Prostate gland (tissue), 2 donors: ENCODE measurements at regions not wholly inside any gene's neighbourhood (a gene's known extent, or its start where the extent isn't known, plus 50 kb on each side); places are given as distances from the start of the nearest gene placed in this dataset.
"Not testable (repeated sequence)": the region's sequence is repeated elsewhere in the genome, so short reads cannot be mapped to it uniquely, and the experiment has no call there.

ENCODE experiments used
- DNase-seq: peaks from one replicate; pipeline ENCODE4 v3.0.0-alpha.2; 2019; ENCODE audit warnings: low spot score
- H3K27ac ChIP-seq, 2 donors: fragments of 200-600 bp; sonication (generic); 2 replicates each; pipeline ENCODE4 v1.5.1; 2017 to 2019
- H3K27me3 ChIP-seq: fragments of 200-600 bp; sonication (generic); replicated peaks from 2 replicates; pipeline ENCODE4 v1.5.1; 2019; ENCODE audit not compliant: insufficient read depth
- H3K36me3 ChIP-seq, 2 donors: fragments of 200-600 bp; sonication (generic); 1 replicate in 1 of 2; 2 replicates in 1 of 2; pipeline versions ENCODE4 v1.5.1 to v1.8.1; 2017 to 2019
- H3K4me1 ChIP-seq: fragments of 200-600 bp; sonication (generic); replicated peaks from 2 replicates; pipeline ENCODE4 v1.5.1; 2019
- H3K4me3 ChIP-seq, 2 donors: fragments of 200-600 bp; sonication (generic); 2 replicates each; pipeline ENCODE4 v1.5.1; 2017 to 2019
- H3K9me3 ChIP-seq: fragments of 200-600 bp; sonication (generic); 2 replicates; pipeline ENCODE4 v1.5.1; 2017
- CTCF ChIP-seq, 4 experiments: fragments of 200-600 bp in 2 of 4; fragments of 450-650 bp in 2 of 4; sonication (generic) in 2 of 4; IDR thresholded peaks; 1 replicate in 3 of 4; 2 replicates in 1 of 4; pipeline ENCODE4 v1.5.1; 2016 to 2019; ENCODE audit warnings: antibody characterized with exemption in 4 of 4, mild to moderate bottlenecking in 2 of 4, moderate library complexity in 2 of 4
- POLR2A ChIP-seq: fragments of 450-650 bp; IDR thresholded peaks from one replicate; pipeline ENCODE4 v1.6.1; 2016; ENCODE audit warnings: antibody characterized with exemption, mild to moderate bottlenecking
- POLR2AphosphoS5 ChIP-seq: sonication (generic); formaldehyde crosslinking; IDR thresholded peaks from one replicate; pipeline ENCODE4 v1.6.1; 2017; ENCODE audit warnings: antibody characterized with exemption
- WGBS: methylation state at CpG from one replicate; pipeline ENCODE4 v1.1.5; 2018; 5-methylcytosine and 5-hydroxymethylcytosine counted together
- intact Hi-C: fragments of 100-400 bp; cut with DNase I; formaldehyde crosslinking; loops from one replicate; pipeline ENCODE4 v1.14.2; 2022

- Histone ChIP-seq H3K27ac (no peak overlapping the region), H3K4me1 (peaks cover 2% of the 10 kb centered on the region), H3K27me3 (no peaks in the 10 kb centered on the region), H3K9me3 (no peaks in the 10 kb centered on the region), H3K36me3 (no peaks in the 10 kb centered on the region), H3K4me3 (no peak overlapping the region)
- 43% methylated on average over 22 of the region's 22 CpGs for WGBS
- intact Hi-C loops: no loop called here
- no peak for DNase-seq
- no peak for TF ChIP-seq POLR2A
- TF ChIP-seq POLR2AphosphoS5: no peak
- peak in 2 of 4 experiments; percentile 28 to 46 for TF ChIP-seq CTCF (IDR thresholded peaks at IDR 0.05)
Measured at GRCh38 chr6:6758915-6759654, 170.6 kb downstream of the LY86 start.

GRCh38 chr6:6760002-6760401 is 171.5 kb downstream of the LY86 start:
- Histone ChIP-seq H3K4me1 (peaks cover 2% of the 10 kb centered on the region), H3K27me3 (no peaks in the 10 kb centered on the region), H3K9me3 (no peaks in the 10 kb centered on the region), H3K36me3 (no peaks in the 10 kb centered on the region), H3K4me3 (no peak overlapping the region), H3K27ac (no peak overlapping the region)
- 91% methylated on average over 3 of the region's 3 CpGs for WGBS
- TF ChIP-seq POLR2AphosphoS5: no peak
- TF ChIP-seq CTCF (IDR thresholded peaks at IDR 0.05): no peak
- TF ChIP-seq POLR2A: no peak
- no peak for DNase-seq
- intact Hi-C loops: no loop called here

- H3K4me1 ChIP-seq, H3K4me3 ChIP-seq, intact Hi-C loops, DNase-seq, H3K36me3 ChIP-seq, H3K9me3 ChIP-seq, H3K27me3 ChIP-seq, H3K27ac ChIP-seq: not testable (repeated sequence)
- WGBS: 94% methylated on average over 27 of the region's 27 CpGs
Measured at GRCh38 chr6:6762566-6762965, 174.0 kb downstream of the LY86 start.

- Histone ChIP-seq H3K27ac (no peak overlapping the region), H3K27me3 (no peaks in the 10 kb centered on the region), H3K4me3 (no peak overlapping the region), H3K9me3 (no peaks in the 10 kb centered on the region), H3K36me3 (no peaks in the 10 kb centered on the region), H3K4me1 (no peaks in the 10 kb centered on the region)
- TF ChIP-seq CTCF (IDR thresholded peaks at IDR 0.05) (no peak), POLR2AphosphoS5 (no peak), POLR2A (no peak)
- intact Hi-C loops: no loop called here
- DNase-seq: no peak
- WGBS: 84% methylated on average over 3 of the region's 3 CpGs
Measured at GRCh38 chr6:6764764-6765434, 176.4 kb downstream of the LY86 start.

- H3K36me3 ChIP-seq: no peaks in the 10 kb centered on the region
- H3K4me1 ChIP-seq: no peaks in the 10 kb centered on the region
- H3K27ac ChIP-seq: no peak overlapping the region
- no peaks in the 10 kb centered on the region for H3K9me3 ChIP-seq
- no peak overlapping the region for H3K4me3 ChIP-seq
- 92% methylated on average over 6 of the region's 6 CpGs for WGBS
- DNase-seq: no peak
- TF ChIP-seq POLR2A (no peak), CTCF (IDR thresholded peaks at IDR 0.05) (no peak), POLR2AphosphoS5 (no peak)
- H3K27me3 ChIP-seq: no peaks in the 10 kb centered on the region
- intact Hi-C loops: no loop called here
Measured at GRCh38 chr6:6766230-6766905, 177.8 kb downstream of the LY86 start.
